Right cardiac atrium (tissue), 5 donors: ENCODE measurements at regions not wholly inside any gene's neighbourhood (a gene's known extent, or its start where the extent isn't known, plus 50 kb on each side); places are given as distances from the start of the nearest gene placed in this dataset.

ENCODE experiments used
- ATAC-seq, 2 donors: fragments of 200-7000 bp; cut with Tn5 transposase; one replicate each; pipeline versions ENCODE4 v1.8.0 to v1.9.1; 2020; ENCODE audit warnings: moderate library complexity in 2 of 2, mild to moderate bottlenecking in 1 of 2
- DNase-seq, 3 donors: peaks; one replicate each; pipeline ENCODE4 v3.0.0-alpha.2; 2020
- H3K27ac ChIP-seq: one replicate; pipeline ENCODE4 v1.5.1; 2013; ENCODE audit warnings: mild to moderate bottlenecking, low read length, control low read depth, moderate library complexity
- H3K27me3 ChIP-seq: one replicate; pipeline ENCODE4 v1.6.1; 2013; ENCODE audit not compliant: control insufficient read depth, insufficient read depth
- H3K4me1 ChIP-seq: one replicate; pipeline ENCODE4 v1.6.1; 2013; ENCODE audit warnings: low read length; ENCODE audit not compliant: control insufficient read depth, insufficient read depth
- H3K4me3 ChIP-seq: one replicate; pipeline ENCODE4 v1.5.1; 2013; ENCODE audit warnings: low read length, control low read depth
- H3K9me3 ChIP-seq: one replicate; pipeline ENCODE4 v1.6.1; 2013; ENCODE audit warnings: low read length; ENCODE audit not compliant: control insufficient read depth
- WGBS: extraction: QIAGEN DNeasy Blood & Tissue Kit; methylation state at CpG from one replicate; pipeline ENCODE4 v1.1.7; 2013; 5-methylcytosine and 5-hydroxymethylcytosine counted together
- intact Hi-C, 4 donors: fragments of 100-400 bp; cut with DNase I; formaldehyde crosslinking; loops; one replicate each; pipeline versions ENCODE4 v1.11.0 to v1.14.0; 2022 to 2023
- donor health status: healthy with polysubstance abuse.
- donor health status: DM: no; HTN: yes; CAD: no.
- donor health status: DM: no; HTN: no; CAD: no.
- donor health status: DM: no; HTN: yes; CAD: no; lungs with severe emphysema.
- donor health status: DM: yes; HTN: yes; CAD: no.

- ATAC-seq: no peak
- 46% methylated on average over 2 of the region's 2 CpGs for WGBS
- intact Hi-C loops: loop anchor here in 1 of 4 donors (5.0 kb wide), 1 partner anchor 47 kb away; no protein-coding TSS in a partner anchor
Observed at GRCh38 chr5:87105577-87105976, 162.1 kb upstream of the RASA1 start.

GRCh38 chr5:87109746-87110145 is 157.9 kb upstream of the RASA1 start:
- Histone ChIP-seq H3K9me3 (no peaks in the 10 kb centered on the region), H3K27me3 (no peaks in the 10 kb centered on the region), H3K27ac (no peak overlapping the region), H3K4me1 (no peaks in the 10 kb centered on the region), H3K4me3 (no peak overlapping the region)
- DNase-seq (peak in 1 of 3 donors; percentile 54), ATAC-seq (no peak)
- intact Hi-C loops: loop anchor here in 1 of 4 donors (5.0 kb wide), 1 partner anchor 43 kb away; no protein-coding TSS in a partner anchor
- 78% methylated on average over 2 of the region's 2 CpGs for WGBS

More at GRCh38 chr5:87105577-87105976, 162.1 kb upstream of the RASA1 start:
- Histone ChIP-seq H3K27me3 (no peaks in the 10 kb centered on the region), H3K27ac (no peak overlapping the region), H3K9me3 (no peaks in the 10 kb centered on the region), H3K4me1 (no peaks in the 10 kb centered on the region), H3K4me3 (no peak overlapping the region)
- no peak for DNase-seq

- intact Hi-C loops: no loop called here
- H3K4me1 ChIP-seq: no peaks in the 10 kb centered on the region
- whole genome bisulfite sequencing: 88% methylated on average over 2 of the region's 2 CpGs
- H3K27me3 ChIP-seq: no peaks in the 10 kb centered on the region
- H3K4me3 ChIP-seq: no peak overlapping the region
- DNase-seq (no peak), ATAC-seq (no peak)
- H3K9me3 ChIP-seq: no peaks in the 10 kb centered on the region
- no peak overlapping the region for H3K27ac ChIP-seq
Observed at GRCh38 chr5:87110721-87111120, 157.0 kb upstream of the RASA1 start.

- intact Hi-C loops: no loop called here
- H3K27me3 ChIP-seq: no peaks in the 10 kb centered on the region
- no peak overlapping the region for H3K4me3 ChIP-seq
- ATAC-seq: no peak
- H3K27ac ChIP-seq: no peak overlapping the region
- WGBS: 81% methylated on average over 3 of the region's 3 CpGs
- H3K4me1 ChIP-seq: no peaks in the 10 kb centered on the region
- no peak for DNase-seq
- no peaks in the 10 kb centered on the region for H3K9me3 ChIP-seq
Observed at GRCh38 chr5:87113861-87114260, 153.8 kb upstream of the RASA1 start.

GRCh38 chr5:87114631-87115030 is 153.1 kb upstream of the RASA1 start:
- ATAC-seq: no peak
- H3K4me3 ChIP-seq: no peak overlapping the region
- WGBS: 74% methylated on average over 4 of the region's 4 CpGs
- no peak overlapping the region for H3K27ac ChIP-seq
- intact Hi-C loops: no loop called here
- no peaks in the 10 kb centered on the region for H3K27me3 ChIP-seq
- H3K9me3 ChIP-seq: no peaks in the 10 kb centered on the region
- no peak for DNase-seq
- H3K4me1 ChIP-seq: no peaks in the 10 kb centered on the region

GRCh38 chr5:87115839-87116364 is 151.8 kb upstream of the RASA1 start:
- ATAC-seq: no peak
- Histone ChIP-seq H3K27ac (no peak overlapping the region), H3K4me1 (no peaks in the 10 kb centered on the region), H3K4me3 (no peak overlapping the region), H3K9me3 (no peaks in the 10 kb centered on the region), H3K27me3 (no peaks in the 10 kb centered on the region)
- WGBS: 71% methylated on average over 3 of the region's 3 CpGs
- DNase-seq: no peak
- intact Hi-C loops: no loop called here

- ATAC-seq (no peak), DNase-seq (no peak)
- intact Hi-C loops: no loop called here
- no peaks in the 10 kb centered on the region for H3K4me1 ChIP-seq
- H3K27ac ChIP-seq: no peak overlapping the region
- 65% methylated on average over 2 of the region's 2 CpGs for WGBS
- no peaks in the 10 kb centered on the region for H3K9me3 ChIP-seq
- no peaks in the 10 kb centered on the region for H3K27me3 ChIP-seq
- H3K4me3 ChIP-seq: no peak overlapping the region
Observed at GRCh38 chr5:87116825-87117512, 150.7 kb upstream of the RASA1 start.

GRCh38 chr5:87119588-87119987 is 148.1 kb upstream of the RASA1 start:
- Histone ChIP-seq H3K27ac (no peak overlapping the region), H3K4me3 (no peak overlapping the region), H3K4me1 (no peaks in the 10 kb centered on the region), H3K9me3 (no peaks in the 10 kb centered on the region), H3K27me3 (no peaks in the 10 kb centered on the region)
- ATAC-seq: no peak
- no peak for DNase-seq
- intact Hi-C loops: no loop called here
- WGBS: 90% methylated on average over 3 of the region's 3 CpGs

- Histone ChIP-seq H3K27ac (no peak overlapping the region), H3K27me3 (no peaks in the 10 kb centered on the region), H3K4me1 (no peaks in the 10 kb centered on the region), H3K4me3 (no peak overlapping the region), H3K9me3 (no peaks in the 10 kb centered on the region)
- intact Hi-C loops: no loop called here
- 34% methylated on average over 2 of the region's 2 CpGs for WGBS
- no peak for DNase-seq
- peak in 1 of 2 donors; percentile 40 for ATAC-seq
Observed at GRCh38 chr5:87120518-87121303, 147.0 kb upstream of the RASA1 start.

- no peak overlapping the region for H3K27ac ChIP-seq
- intact Hi-C loops: no loop called here
- 68% methylated on average over 5 of the region's 5 CpGs for WGBS
Observed at GRCh38 chr5:87121304-87122150, 146.2 kb upstream of the RASA1 start.

More at GRCh38 chr5:87121304-87122150, 146.2 kb upstream of the RASA1 start:
- Histone ChIP-seq H3K27me3 (no peaks in the 10 kb centered on the region), H3K9me3 (no peaks in the 10 kb centered on the region), H3K4me3 (no peak overlapping the region), H3K4me1 (no peaks in the 10 kb centered on the region)
- peak in 1 of 3 donors; percentile 34 for DNase-seq
- ATAC-seq: peak; percentile 71 to 81
